GM19035 (cell line): ENCODE measurements at regions not wholly inside any gene's neighbourhood (a gene's known extent, or its start where the extent isn't known, plus 50 kb on each side); places are given as distances from the start of the nearest gene placed in this dataset.

Experiments used
- ATAC-seq: cut with Tn5 transposase; IDR thresholded peaks from one replicate; pipeline ENCODE4 v1.9.1; 2021; ENCODE audit not compliant: unreplicated experiment

DNA sequence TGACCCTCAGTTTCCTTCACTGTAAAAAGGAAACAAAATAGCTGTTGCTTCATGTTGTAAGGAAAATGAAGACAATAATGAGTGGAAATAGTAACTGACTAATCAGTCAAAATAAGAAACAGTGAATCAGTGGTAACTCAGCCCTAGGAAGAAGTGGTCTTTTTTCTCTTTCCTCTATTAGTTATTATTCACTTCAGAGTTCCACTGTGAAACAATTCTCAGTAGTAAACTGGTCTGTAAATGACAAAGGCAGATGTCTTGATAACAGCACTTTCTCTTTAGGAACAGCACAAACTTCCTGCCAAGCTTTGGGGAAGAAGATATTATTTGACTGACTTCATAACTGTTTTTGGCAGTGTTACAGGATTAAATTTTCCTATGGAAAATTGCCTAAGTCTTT lies 600.5 kb upstream of the KLHL1 start:
- ATAC-seq, result no peak

DNA sequence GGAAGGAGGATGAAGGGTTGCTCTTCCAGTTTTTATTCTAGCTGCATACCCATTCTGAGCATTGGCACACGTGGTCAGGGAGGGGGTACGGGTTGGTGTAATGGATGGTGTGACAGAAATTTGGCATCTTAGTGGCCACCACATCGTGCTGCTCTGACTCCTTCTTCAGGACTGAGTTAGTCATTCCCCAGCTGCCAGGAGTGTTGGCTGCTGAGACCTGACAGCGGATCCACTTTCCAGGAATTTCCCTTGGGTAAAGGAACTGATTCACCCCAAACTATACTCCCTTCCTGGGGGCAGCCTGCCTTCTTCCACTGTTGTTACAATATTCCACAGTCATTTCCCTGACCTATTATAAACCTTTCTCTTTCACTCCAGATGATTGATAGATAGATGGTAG lies 595.5 kb upstream of the KLHL1 start:
- no peak for ATAC-seq

DNA sequence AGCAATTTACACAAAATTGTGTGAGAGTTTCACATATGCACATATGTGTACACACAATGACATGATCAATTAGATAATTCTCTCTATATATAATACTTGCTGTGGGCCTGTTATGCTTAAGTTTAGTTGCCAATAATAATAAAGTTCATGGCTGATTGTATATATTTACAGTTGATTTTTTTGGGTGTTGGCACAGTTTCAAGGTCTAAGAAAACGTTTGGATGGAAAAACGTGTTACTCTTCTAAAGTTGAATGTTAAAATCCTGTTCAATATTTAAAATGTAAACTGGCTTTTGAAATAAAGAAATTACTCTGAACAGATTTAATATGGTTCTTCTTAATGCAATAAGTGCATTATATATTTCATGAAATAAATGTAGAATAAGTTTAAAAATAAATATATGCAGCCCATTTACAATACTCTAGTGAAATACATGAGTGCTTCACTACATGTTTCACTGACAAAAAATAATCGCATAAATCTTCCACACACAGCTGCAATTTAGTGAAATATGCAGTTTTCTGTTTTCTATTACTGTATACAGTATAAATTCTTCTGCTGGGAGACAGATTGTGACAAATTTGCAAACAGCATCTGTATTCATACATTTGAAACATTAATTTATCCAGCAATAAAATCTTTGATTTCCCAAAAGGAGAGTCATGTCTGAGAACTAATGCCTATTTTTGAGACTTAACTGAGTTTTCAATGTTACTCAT lies 586.9 kb upstream of the KLHL1 start:
- ATAC-seq, result no peak

- no peak for ATAC-seq
These were observed 560.7 kb upstream of the KLHL1 start for GRCh38 chr13:70668983-70669382.

DNA sequence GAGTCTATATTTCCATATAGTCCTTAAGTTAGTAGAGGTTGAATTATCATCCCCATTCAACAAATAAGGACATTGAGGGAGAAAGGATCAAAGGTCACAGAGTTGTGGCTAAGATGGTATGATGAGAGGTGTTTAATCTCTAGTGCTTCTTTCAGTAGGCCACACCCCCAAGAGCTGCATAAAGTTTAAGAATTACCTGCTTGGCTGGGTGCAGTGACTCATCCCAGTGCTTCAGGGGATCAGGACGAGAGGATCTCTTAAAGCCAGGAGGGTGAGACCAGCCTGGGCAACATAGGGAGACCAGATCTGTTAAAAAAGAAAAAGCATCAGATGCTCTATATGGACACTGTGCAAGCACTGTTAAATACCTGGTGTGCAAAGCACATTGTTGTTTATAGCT lies 560.0 kb upstream of the KLHL1 start:
- ATAC-seq, result no peak

GRCh38 chr13:70666883-70667556 lies 558.8 kb upstream of the KLHL1 start:
- ATAC-seq, result no peak

DNA sequence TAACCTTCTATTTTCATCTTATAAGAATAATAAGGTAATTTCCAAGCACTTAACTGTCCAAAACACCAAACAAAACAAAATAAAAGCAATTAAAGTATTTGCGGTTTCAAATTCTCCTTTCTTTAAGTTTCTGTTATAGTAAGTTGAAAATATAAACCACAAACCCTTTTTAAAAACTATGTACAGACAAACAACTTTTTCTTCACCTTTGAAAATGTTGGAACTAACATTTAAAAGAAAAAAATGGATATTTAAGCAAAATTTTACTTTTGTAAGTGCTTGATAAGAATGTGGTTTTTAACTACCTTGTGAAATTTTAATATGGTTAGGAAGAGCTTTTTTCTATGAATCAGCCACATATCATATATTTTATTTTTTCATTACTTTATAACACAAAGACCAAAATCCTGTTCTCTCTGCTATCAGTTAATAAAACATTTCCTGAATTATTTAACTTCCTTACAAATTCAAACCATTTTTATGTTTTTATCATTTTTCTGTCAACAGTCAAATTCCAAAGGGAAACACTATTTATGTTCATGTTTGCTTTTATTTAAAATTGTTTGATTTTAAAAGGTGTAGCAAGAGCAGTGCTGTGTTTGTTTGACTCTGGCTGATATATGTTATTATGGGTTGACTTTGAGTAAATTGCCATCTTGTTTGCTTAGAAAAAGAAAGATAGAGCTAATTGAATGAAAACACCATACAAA lies 554.1 kb upstream of the KLHL1 start:
- no peak for ATAC-seq

- ATAC-seq, result no peak
These were observed 535.8 kb upstream of the KLHL1 start for GRCh38 chr13:70644052-70644451.

DNA sequence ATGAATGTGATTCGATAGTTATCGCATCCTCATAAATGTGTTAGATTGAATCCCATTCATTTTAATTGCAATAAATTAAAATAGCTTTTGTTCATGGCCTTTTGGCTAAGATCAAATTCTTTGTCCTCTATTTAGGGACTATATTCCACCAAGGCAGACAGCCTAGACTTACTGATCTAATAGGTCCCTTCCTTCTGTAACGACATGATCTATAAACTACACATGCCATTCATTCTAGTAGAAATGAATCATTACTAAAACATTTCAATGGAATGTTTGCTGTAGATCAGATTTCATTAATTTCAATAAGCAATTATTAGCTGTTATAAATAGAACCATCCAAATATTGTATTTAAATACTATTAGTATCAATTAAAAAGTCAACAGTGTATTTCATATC lies 526.6 kb upstream of the KLHL1 start:
- ATAC-seq, result no peak

DNA sequence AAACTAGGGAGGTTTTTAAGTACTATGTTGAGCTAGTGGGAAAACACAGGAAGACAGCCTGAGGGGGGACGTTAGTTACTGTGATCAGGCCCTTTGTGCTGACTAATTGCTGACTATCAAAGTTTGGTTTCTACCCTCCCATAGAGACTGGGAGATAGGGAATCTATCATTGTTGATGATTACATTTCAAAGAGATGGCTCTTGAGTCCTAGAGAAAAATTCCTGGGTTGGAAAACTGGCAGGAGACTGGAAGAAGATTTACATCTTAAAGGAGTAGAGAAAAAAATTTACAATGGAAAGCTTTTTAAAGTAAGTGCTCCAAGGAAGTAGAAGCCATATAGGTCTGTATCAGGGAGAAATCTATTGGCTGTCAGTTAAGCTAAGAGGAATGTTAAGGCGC lies 522.0 kb upstream of the KLHL1 start:
- no peak for ATAC-seq

- no peak for ATAC-seq
These were observed 515.0 kb upstream of the KLHL1 start for GRCh38 chr13:70623239-70623638.

DNA sequence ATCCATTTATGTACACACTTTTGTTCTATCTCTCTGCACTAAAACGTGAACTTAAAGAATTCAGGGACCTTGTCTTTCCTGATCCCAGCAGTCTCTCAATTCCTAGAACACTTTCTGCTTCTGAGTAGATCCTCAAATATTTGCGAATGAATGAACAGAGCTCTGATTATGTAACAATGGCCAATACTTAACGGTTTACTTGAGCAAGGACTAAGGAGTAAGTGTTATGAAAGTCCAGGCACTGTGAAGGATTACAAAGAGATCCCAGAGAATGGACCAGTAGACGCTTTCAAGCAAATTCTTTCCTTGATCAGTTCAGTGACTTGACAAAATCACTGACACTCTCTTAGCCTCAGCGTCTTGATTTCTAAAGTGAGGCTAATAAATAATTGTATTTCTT lies 514.5 kb upstream of the KLHL1 start:
- no peak for ATAC-seq

DNA sequence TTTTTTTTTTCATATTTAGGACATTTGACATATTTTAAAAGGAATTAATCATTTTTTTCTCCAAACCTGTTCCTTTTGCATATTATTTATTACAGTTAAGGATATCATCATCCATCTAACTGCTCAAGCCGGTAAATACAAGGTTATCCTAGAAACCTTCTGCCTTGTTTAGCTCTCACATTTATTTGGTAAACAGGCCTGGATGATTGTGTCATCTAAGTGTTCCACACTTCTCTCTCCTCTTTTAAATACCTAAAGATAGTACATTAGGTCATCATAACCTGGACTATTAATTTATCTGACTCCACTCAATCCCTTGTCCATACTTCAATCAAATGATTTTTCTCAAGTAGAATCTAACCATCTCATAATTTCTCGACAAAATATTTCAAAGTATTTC lies 511.7 kb upstream of the KLHL1 start:
- ATAC-seq, result no peak

GRCh38 chr13:70616847-70617246 lies 508.6 kb upstream of the KLHL1 start:
- ATAC-seq, result no peak

DNA sequence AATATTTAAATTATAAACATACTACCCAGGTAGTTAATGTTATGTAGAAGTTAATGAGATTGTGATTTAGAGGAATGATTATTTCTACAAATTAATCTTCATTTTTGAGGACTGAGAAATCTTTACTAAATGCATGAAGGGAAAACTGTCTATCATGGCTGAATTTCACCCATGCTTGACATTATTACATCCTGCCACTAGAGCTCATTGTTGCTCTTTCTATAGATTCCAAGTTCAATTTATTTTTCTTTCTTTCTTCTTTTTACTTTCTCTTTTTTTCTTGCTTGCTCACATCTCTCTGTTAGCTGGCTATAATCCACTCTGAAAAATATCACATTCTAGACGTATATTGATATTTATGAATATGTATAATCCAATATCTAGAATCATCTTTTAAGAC lies 505.0 kb upstream of the KLHL1 start:
- no peak for ATAC-seq

GRCh38 chr13:70612881-70613280 lies 504.6 kb upstream of the KLHL1 start:
- no peak for ATAC-seq

GRCh38 chr13:70604448-70604847 lies 496.2 kb upstream of the KLHL1 start:
- ATAC-seq, result no peak

GRCh38 chr13:70593716-70594115 lies 485.5 kb upstream of the KLHL1 start:
- no peak for ATAC-seq

DNA sequence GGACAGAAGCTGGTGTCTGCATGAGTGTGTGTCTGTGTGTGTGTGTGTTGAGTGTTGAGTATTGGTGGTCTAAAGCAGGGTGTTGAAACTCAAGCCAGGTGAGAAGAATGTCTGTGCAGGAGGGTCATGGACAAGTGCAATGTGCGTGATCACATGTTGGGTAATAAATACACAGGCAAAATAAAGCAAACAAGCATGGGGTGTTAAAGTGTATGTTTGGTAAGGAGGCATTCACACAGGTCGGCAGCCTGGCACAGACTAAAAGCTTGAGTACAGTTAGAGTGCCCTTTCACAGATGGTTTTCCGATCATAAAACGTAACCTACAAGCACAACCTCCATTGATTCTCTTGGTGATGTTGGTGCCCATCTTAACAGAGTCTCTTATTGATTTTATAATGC lies 476.9 kb upstream of the KLHL1 start:
- no peak for ATAC-seq

- no peak for ATAC-seq
These were observed 472.6 kb upstream of the KLHL1 start for GRCh38 chr13:70580825-70581224.

DNA sequence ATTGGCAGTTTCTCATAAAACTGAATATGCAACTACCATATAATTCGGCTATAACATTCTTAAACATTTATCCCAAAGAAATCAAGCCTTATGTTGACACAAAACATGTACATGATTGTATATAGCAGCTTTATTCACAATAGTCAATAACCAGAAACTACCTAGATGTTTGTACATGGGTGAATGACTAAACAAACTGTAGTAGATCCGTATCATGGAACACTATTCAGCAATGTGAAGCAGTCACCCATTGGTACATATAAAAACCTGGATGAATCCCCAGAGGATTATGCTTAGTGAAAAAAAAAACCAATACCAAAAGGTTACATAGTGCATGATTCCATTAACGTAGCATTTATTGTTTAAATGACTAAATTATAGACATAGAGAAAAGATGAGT lies 471.7 kb upstream of the KLHL1 start:
- no peak for ATAC-seq

DNA sequence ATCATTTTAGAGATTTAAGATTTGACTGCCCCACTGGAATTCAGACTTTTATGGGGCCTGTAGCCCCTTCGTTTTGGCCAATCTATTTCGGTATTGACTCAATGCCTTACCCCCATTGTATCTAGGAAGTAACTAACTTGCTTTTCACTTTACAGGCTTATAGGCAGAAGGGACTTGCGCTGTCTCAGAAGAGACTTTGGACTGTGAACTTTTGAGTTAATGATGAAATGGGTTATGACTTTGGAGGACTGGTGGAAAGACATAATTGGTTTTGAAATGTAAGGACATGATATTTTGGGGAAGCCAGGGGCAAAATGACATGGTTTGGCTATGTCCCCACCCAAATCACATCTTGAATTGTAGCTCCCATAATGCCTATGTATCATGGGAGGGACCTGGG lies 463.0 kb upstream of the KLHL1 start:
- no peak for ATAC-seq
